ENCODE measurements at regions not wholly inside any gene's neighbourhood (a gene's known extent, or its start where the extent isn't known, plus 50 kb on each side); places are given as distances from the start of the nearest gene placed in this dataset.

- DNase-seq, result no peak
Observed at GRCh38 chr9:515665-516064, 301.0 kb downstream of the DOCK8 start.

GRCh38 chr9:517993-518392 lies 303.3 kb downstream of the DOCK8 start:
- no peak for DNase-seq

- DNase-seq, result no peak
Observed at GRCh38 chr9:518540-518939, 303.9 kb downstream of the DOCK8 start.

- no peak for DNase-seq
Observed at GRCh38 chr9:519579-519978, 304.9 kb downstream of the DOCK8 start.

GRCh38 chr9:520302-520701 lies 305.6 kb downstream of the DOCK8 start:
- no peak for DNase-seq

GRCh38 chr9:522190-522589 lies 307.5 kb downstream of the DOCK8 start:
- no peak for DNase-seq

- DNase-seq, result no peak
Observed at GRCh38 chr9:522658-523057, 308.0 kb downstream of the DOCK8 start.

- DNase-seq, result no peak
Observed at GRCh38 chr9:523444-523843, 308.8 kb downstream of the DOCK8 start.

- DNase-seq, result no peak
Observed at GRCh38 chr9:524008-524407, 309.3 kb downstream of the DOCK8 start.

GRCh38 chr9:526904-527591 lies 312.4 kb downstream of the DOCK8 start:
- no peak for DNase-seq

- DNase-seq, result no peak
Observed at GRCh38 chr9:529731-530130, 311.8 kb upstream of the DMRT1 start.

GRCh38 chr9:530681-531080 lies 310.8 kb upstream of the DMRT1 start:
- DNase-seq, result no peak

- DNase-seq, result peak; percentile 76
Observed at GRCh38 chr9:532707-533106, 308.8 kb upstream of the DMRT1 start.

- no peak for DNase-seq
Observed at GRCh38 chr9:534886-535285, 306.6 kb upstream of the DMRT1 start.

- DNase-seq, result no peak
Observed at GRCh38 chr9:535356-535755, 306.1 kb upstream of the DMRT1 start.

GRCh38 chr9:536597-537511 lies 304.6 kb upstream of the DMRT1 start:
- peak; percentile 55 for DNase-seq

- no peak for DNase-seq
Observed at GRCh38 chr9:543478-543877, 298.0 kb upstream of the DMRT1 start.

GRCh38 chr9:545480-545879 lies 296.0 kb upstream of the DMRT1 start:
- DNase-seq, result no peak

- DNase-seq, result no peak
Observed at GRCh38 chr9:546235-546634, 295.3 kb upstream of the DMRT1 start.

GRCh38 chr9:546797-547223 lies 294.7 kb upstream of the DMRT1 start:
- no peak for DNase-seq

- DNase-seq, result no peak
Observed at GRCh38 chr9:547314-547713, 294.2 kb upstream of the DMRT1 start.

- peak; percentile 13 for DNase-seq
Observed at GRCh38 chr9:549455-549997, 292.0 kb upstream of the DMRT1 start.

- DNase-seq, result no peak
Observed at GRCh38 chr9:550333-550732, 291.2 kb upstream of the DMRT1 start.

Measured in NCI-H1092 (cell line).